Adipocyte (in vitro differentiated cells): ENCODE measurements at regions not wholly inside any gene's neighbourhood (a gene's known extent, or its start where the extent isn't known, plus 50 kb on each side); places are given as distances from the start of the nearest gene placed in this dataset.

Experiments
- DNase-seq: peaks from one replicate; pipeline ENCODE4 v3.0.0-alpha.2; 2015; ENCODE audit warnings: low read depth
- H3K27me3 ChIP-seq: replicated peaks from 2 replicates; pipeline ENCODE4 v1.7.0; 2013; ENCODE audit warnings: mild to moderate bottlenecking, low read length, moderate library complexity; ENCODE audit not compliant: control insufficient read depth, insufficient read depth
- H3K36me3 ChIP-seq: 2 replicates; pipeline ENCODE4 v1.7.0; 2013; ENCODE audit warnings: low read length, mild to moderate bottlenecking, moderate library complexity; ENCODE audit not compliant: control insufficient read depth, insufficient read depth, severe bottlenecking
- H3K4me1 ChIP-seq: 2 replicates; pipeline ENCODE4 v1.7.0; 2013; ENCODE audit warnings: mild to moderate bottlenecking, low read length, moderate library complexity; ENCODE audit not compliant: control insufficient read depth, insufficient read depth
- H3K4me3 ChIP-seq: 2 replicates; pipeline ENCODE4 v1.7.0; 2013; ENCODE audit warnings: mild to moderate bottlenecking, low read length, moderate library complexity
- H3K9ac ChIP-seq: 2 replicates; pipeline ENCODE4 v1.7.0; 2013; ENCODE audit warnings: mild to moderate bottlenecking, low read length, moderate library complexity
- H3K9me3 ChIP-seq: 2 replicates; pipeline ENCODE4 v1.7.0; 2013; ENCODE audit warnings: mild to moderate bottlenecking, low read length, moderate library complexity; ENCODE audit not compliant: control insufficient read depth

- no peaks in the 10 kb centered on the region for H3K27me3 ChIP-seq
- DNase-seq = no peak
Measured at GRCh38 chr21:39124681-39125251, 58.5 kb downstream of the PSMG1 start.

GRCh38 chr21:39123375-39123774 is 59.9 kb downstream of the PSMG1 start:
- no peaks in the 10 kb centered on the region for H3K27me3 ChIP-seq
- DNase-seq = no peak

More at GRCh38 chr21:39124681-39125251, 58.5 kb downstream of the PSMG1 start:
- Histone ChIP-seq H3K4me1 (no peaks in the 10 kb centered on the region), H3K9me3 (peaks cover 9% of the 10 kb centered on the region), H3K4me3 (no peak overlapping the region), H3K36me3 (no peaks in the 10 kb centered on the region), H3K9ac (no peak overlapping the region)

GRCh38 chr21:39121600-39122355 is 61.5 kb downstream of the PSMG1 start:
- DNase-seq = no peak

More at GRCh38 chr21:39123375-39123774, 59.9 kb downstream of the PSMG1 start:
- H3K4me3 ChIP-seq = no peak overlapping the region
- peaks cover 9% of the 10 kb centered on the region for H3K9me3 ChIP-seq
- no peak overlapping the region for H3K9ac ChIP-seq
- H3K36me3 ChIP-seq = no peaks in the 10 kb centered on the region
- no peaks in the 10 kb centered on the region for H3K4me1 ChIP-seq

GRCh38 chr21:39120876-39121599 is 62.2 kb downstream of the PSMG1 start:
- Histone ChIP-seq H3K4me1 (no peaks in the 10 kb centered on the region), H3K4me3 (no peak overlapping the region), H3K9ac (no peak overlapping the region), H3K36me3 (no peaks in the 10 kb centered on the region), H3K9me3 (peaks cover 9% of the 10 kb centered on the region), H3K27me3 (no peaks in the 10 kb centered on the region)
- no peak for DNase-seq

More at GRCh38 chr21:39121600-39122355, 61.5 kb downstream of the PSMG1 start:
- Histone ChIP-seq H3K9ac (no peak overlapping the region), H3K36me3 (no peaks in the 10 kb centered on the region), H3K4me1 (no peaks in the 10 kb centered on the region), H3K9me3 (peaks cover 9% of the 10 kb centered on the region), H3K27me3 (no peaks in the 10 kb centered on the region), H3K4me3 (no peak overlapping the region)

- Histone ChIP-seq H3K9me3 (peaks cover 9% of the 10 kb centered on the region), H3K4me1 (peaks cover 6% of the 10 kb centered on the region), H3K4me3 (no peak overlapping the region), H3K27me3 (no peaks in the 10 kb centered on the region), H3K9ac (no peak overlapping the region), H3K36me3 (no peaks in the 10 kb centered on the region)
- DNase-seq = no peak
Measured at GRCh38 chr21:39119891-39120290, 63.4 kb downstream of the PSMG1 start.

- H3K9me3 ChIP-seq = peaks cover 7% of the 10 kb centered on the region
- peaks cover 12% of the 10 kb centered on the region for H3K4me1 ChIP-seq
- DNase-seq = no peak
- no peaks in the 10 kb centered on the region for H3K27me3 ChIP-seq
- no peak overlapping the region for H3K4me3 ChIP-seq
- H3K36me3 ChIP-seq = no peaks in the 10 kb centered on the region
- no peak overlapping the region for H3K9ac ChIP-seq
Measured at GRCh38 chr21:39118604-39119215, 64.5 kb downstream of the PSMG1 start.

- Histone ChIP-seq H3K9me3 (peaks cover under 1% of the 10 kb centered on the region), H3K36me3 (no peaks in the 10 kb centered on the region), H3K9ac (no peak overlapping the region), H3K27me3 (no peaks in the 10 kb centered on the region), H3K4me1 (peaks cover 12% of the 10 kb centered on the region), H3K4me3 (no peak overlapping the region)
- DNase-seq = no peak
Measured at GRCh38 chr21:39118061-39118460, 65.2 kb downstream of the PSMG1 start.

GRCh38 chr21:39117440-39117970 is 65.7 kb downstream of the PSMG1 start:
- H3K4me3 ChIP-seq = no peak overlapping the region
- no peak overlapping the region for H3K9ac ChIP-seq
- H3K9me3 ChIP-seq = no peaks in the 10 kb centered on the region
- H3K4me1 ChIP-seq = peaks cover 17% of the 10 kb centered on the region
- H3K27me3 ChIP-seq = no peaks in the 10 kb centered on the region
- no peak for DNase-seq
- no peaks in the 10 kb centered on the region for H3K36me3 ChIP-seq

- H3K27me3 ChIP-seq = no peaks in the 10 kb centered on the region
- H3K9me3 ChIP-seq = no peaks in the 10 kb centered on the region
- H3K4me1 ChIP-seq = peaks cover 23% of the 10 kb centered on the region
- no peaks in the 10 kb centered on the region for H3K36me3 ChIP-seq
- H3K4me3 ChIP-seq = no peak overlapping the region
- no peak overlapping the region for H3K9ac ChIP-seq
- DNase-seq = no peak
Measured at GRCh38 chr21:39116761-39117439, 66.4 kb downstream of the PSMG1 start.

- DNase-seq = no peak
- no peaks in the 10 kb centered on the region for H3K36me3 ChIP-seq
- no peaks in the 10 kb centered on the region for H3K9me3 ChIP-seq
- H3K27me3 ChIP-seq = no peaks in the 10 kb centered on the region
- H3K4me1 ChIP-seq = peaks cover 30% of the 10 kb centered on the region
- no peak overlapping the region for H3K9ac ChIP-seq
- no peak overlapping the region for H3K4me3 ChIP-seq
Measured at GRCh38 chr21:39115576-39116235, 67.5 kb downstream of the PSMG1 start.
